ENCODE measurements at regions not wholly inside any gene's neighbourhood (a gene's known extent, or its start where the extent isn't known, plus 50 kb on each side); places are given as distances from the start of the nearest gene placed in this dataset.
"Not testable (repeated sequence)": the region's sequence is repeated elsewhere in the genome, so short reads cannot be mapped to it uniquely, and the experiment has no call there.

GRCh38 chrX:35221391-35221790 lies 278.8 kb downstream of the FAM47B start:
- not testable (repeated sequence) for DNase-seq

DNA sequence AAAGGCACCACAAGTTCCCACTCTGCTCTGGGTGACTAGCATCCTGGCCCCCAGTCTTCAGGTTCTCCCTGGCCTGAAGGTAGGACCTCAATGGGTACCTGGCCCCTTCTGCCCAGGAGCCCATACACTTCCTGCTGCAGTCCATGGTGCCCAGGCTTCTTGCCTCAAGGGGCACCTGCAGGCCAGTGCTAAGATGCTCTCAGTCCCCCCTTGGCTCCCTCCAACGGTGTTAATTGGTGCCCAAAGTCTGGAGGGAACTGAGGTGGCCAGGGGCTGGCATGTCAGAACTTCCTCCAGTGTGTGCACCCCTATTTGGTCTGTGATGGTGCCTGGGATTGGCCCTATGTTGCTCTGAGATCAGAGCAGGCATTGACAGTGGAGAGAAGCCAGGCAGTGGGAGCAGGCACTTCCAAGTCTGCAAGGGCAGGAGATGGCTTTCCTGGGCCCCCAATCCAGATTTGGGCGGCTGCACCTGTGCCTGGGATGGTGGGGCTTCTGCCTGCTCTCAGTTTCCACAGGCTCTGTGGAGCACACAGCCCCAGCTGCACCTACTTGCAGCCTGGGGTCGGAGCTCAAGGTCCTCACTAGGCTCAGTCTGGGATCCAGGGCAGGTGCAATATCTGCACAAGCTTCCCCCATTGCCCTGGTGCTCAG lies 301.6 kb downstream of the FAM47B start:
- no peak for DNase-seq

DNA sequence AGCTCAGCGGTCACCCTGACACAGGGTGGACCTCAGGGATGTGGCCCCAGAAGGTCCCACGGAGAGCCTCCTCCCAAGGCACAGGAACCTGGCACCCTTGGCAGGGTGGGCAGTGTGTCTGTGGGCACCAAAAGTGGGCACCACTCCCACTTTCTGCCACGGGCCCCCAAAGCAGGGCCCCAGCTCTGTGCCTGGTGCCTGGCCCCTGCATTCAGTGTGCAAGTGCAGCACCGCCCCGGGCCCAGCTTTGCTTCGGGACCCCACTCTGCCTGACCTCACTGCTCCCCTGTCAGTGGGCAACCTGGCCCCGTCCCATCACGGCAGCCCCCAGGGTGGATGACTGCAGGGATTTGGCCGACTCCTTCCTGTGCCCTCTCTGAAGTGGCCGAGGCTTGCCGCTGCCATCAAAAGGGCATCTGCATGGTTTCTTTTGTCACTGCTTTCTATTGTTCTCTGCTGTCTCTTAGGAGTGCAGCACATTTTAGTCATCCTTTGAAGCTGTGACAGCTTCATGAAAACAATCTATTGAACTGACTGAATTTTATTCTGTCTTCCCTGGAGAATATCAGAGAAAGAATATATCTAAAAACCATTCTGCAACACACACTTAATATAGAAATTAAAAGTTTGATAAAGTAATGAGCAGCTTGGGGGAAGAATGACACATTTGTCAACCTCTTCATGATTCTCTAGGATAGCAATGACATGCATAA lies 302.4 kb downstream of the FAM47B start:
- DNase-seq: no peak

GRCh38 chrX:35251226-35251625 lies 308.6 kb downstream of the FAM47B start:
- no peak for DNase-seq

DNA sequence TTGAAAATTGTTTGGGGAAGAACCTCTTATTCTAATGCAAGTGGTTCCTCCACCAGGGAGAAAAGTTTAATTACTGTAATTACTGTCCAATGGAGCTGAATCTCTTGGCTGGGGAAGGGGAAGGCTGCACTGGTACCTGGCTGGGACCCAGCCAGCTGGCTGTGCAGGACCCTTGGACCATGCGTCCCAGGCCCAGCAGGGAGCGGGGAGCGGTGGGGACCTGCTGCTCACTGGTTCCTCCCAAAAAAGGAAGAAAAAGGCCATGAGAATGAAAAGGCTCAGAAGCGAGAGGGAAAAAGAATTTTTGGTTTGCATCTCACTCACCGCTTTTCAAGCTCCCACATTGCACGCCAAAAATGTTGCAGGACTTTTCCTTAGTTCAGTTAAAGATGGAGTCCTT lies 333.5 kb downstream of the FAM47B start:
- no peak for DNase-seq

DNA sequence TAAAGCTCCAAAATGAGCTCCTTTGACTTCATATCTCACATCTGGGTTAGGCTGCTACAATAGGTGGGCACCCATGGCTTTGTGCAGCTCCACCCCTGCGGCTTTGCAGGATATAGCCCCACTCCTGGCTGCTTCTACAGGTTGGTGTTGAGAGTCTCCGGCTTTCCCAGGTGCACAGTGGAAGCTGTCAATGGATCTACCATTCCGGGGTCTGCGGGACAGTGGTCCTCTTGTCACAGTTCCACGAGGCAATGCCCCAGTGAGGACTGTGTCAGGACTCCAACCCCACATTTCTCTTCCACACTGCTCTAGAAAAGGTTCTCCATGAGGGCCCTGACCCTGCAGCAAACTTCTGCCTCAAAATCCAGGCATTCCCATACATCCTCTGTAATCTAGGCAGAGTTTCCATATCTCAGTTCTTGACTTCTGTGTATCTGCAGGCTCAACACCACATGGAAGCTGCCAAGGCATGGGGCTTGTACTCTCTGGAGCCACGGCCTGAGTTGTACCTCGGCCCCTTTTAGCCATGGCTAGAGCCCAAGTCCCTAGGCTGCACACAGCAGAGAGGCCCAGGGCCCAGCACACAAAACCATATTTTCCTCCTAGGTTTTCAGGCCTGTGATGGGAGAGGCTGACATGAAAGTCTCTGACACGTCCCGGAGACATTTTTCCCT lies 342.8 kb downstream of the FAM47B start:
- DNase-seq: no peak

- no peak for DNase-seq
Observed at GRCh38 chrX:35288657-35289056, 346.1 kb downstream of the FAM47B start.

- DNase-seq: no peak
Observed at GRCh38 chrX:35289952-35290351, 347.4 kb downstream of the FAM47B start.

- DNase-seq: no peak
Observed at GRCh38 chrX:35291013-35291412, 348.4 kb downstream of the FAM47B start.

DNA sequence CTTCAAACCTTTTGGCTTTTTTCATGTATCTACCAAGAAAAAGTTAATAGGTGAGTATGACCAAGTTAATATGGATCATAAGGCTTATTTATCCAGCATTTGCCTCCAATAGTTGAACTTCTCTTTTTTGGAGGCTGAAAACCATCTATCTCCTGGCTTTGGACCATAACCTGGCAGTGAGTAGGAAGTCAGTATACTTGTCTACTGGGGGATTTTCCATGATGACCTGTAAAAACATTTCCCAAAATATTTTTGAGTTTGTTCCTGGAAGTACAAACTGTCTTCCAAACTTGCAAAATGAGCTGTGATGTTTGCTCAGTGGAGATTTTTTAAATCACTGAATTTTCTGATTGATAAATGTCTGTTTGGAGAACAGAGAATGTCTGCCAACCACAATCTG lies 349.9 kb downstream of the FAM47B start:
- DNase-seq: no peak

GRCh38 chrX:35305037-35305436 lies 362.4 kb downstream of the FAM47B start:
- DNase-seq: not testable (repeated sequence)

GRCh38 chrX:35339796-35340195 lies 397.2 kb downstream of the FAM47B start:
- DNase-seq: no peak

DNA sequence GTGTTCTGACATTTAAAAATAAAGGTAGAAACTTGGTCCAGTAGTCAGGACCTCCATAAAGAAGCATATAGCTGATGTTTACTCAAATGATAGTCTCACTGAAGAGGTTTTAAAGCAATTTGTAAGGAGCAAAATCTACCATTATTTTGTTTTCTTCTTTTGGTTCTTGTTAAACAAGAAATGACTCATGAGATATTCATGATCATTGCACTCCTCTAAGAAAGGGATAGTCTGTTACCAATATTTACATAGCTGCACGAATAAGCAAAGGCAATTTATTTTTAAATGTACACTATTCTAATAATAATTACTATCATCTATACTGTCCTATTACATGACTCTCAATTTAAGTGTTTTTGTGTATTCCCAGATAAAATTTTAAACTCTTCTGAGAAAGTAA lies 397.9 kb downstream of the FAM47B start:
- DNase-seq: no peak

- no peak for DNase-seq
Observed at GRCh38 chrX:35351212-35351611, 408.6 kb downstream of the FAM47B start.

DNA sequence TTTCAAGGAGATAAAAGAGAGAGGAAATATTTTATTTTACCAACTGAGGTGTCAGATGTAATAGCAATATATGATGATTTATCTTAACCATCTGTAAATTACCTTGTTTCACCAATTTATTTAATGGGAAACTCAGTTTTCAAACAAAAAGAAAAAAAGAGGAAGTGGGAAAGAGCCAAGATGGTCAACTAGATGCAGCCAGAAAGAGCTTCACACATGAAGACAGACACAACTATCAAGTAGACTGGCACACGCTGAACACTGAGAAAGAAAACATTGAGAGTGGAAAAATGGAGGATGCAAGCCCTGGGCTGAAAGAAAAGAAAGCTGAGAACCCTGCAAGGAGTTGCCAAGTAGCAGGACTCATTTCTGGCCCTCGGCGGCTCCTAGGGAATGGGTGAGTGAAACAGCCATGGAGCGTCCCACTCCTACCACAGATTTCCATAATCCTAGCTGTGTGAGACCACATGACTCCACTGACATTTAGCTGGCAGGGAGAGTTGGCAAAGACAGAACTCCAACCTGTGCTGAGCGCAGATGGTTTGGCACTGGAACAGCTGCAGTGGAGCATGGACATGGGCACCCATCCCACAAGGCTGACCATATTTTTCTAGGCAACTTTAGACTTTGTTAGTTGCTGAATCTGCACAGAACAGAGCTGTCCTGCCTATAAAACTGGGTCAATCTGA lies 409.3 kb downstream of the FAM47B start:
- no peak for DNase-seq

- DNase-seq: no peak
Observed at GRCh38 chrX:35357656-35358055, 415.1 kb downstream of the FAM47B start.

DNA sequence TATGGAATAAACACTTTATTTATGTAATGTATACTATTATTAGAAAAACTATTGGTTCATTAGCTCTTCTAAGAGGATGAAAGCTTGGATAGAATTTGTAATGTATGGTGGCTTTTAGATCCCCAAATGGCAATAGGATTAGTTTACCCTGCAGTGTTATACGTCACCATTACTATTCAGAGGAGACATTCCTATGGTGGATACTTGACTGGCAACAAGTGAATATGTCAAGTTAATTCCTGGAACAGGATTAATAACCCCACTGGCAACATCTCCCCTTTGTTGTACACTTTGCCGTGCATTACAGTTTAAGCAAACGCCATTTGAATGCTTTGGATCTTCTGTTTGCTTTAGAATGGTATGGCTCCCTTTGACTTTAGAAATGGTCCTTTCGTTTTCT lies 420.3 kb downstream of the FAM47B start:
- DNase-seq: no peak

DNA sequence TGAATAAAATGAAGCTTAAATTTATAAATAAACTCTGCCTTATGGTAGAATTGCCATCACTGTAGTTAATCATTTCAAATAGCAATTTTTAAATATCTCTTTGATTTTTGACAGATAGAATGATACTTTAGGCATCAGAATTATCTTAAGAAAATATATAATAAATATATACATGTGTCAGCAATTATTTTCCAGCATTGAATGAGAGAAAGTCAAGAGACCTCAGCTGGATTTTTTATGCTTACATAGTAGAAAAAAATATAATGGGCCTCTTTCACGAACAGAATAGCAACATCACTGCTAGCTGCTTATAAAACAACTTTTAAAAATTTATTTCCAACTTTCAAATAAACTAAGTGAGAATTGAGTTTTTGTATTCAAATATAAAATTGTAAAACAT lies 424.0 kb upstream of the MAGEB16 start:
- no peak for DNase-seq

GRCh38 chrX:35380808-35381700 lies 417.1 kb upstream of the MAGEB16 start:
- DNase-seq: peak; percentile 2

- not testable (repeated sequence) for DNase-seq
Observed at GRCh38 chrX:35381709-35382108, 416.4 kb upstream of the MAGEB16 start.

DNA sequence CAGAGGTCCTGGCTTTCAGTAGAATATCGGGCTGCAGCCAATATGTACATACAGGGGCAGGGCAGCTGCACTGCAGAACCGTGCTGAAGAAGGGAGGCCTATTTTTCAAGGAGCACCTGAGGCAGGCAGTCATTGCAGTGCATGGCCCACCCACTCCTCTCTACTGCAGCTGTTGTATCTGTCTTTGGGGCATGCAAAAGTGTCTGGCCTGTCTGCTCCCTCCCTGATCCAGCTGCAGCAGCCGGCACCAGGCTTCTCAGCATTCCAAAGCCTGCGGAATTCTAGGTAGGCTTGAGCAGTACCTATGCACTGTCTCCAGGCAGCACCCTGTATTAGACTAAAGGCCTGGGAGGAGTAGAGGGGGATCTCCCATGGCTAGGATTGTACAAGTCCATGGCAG lies 415.2 kb upstream of the MAGEB16 start:
- DNase-seq: no peak

DNA sequence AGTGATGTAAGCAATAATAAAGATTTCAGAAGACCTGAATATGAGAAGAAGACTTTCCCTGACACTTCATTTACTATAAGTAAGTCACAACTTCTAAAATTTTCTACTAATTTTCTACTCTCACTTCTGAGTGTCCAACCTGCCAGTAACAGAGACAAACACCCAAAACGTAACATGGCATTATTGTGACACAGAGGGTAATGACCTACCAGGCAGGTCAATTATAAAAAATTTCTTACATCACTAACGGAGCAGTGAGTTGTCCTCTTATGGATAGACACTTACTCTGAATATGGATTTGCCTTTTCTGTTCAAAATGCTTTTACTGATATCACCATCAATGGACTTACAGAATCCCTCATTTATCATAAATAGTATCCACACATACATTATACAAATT lies 405.9 kb upstream of the MAGEB16 start:
- DNase-seq: no peak

DNA sequence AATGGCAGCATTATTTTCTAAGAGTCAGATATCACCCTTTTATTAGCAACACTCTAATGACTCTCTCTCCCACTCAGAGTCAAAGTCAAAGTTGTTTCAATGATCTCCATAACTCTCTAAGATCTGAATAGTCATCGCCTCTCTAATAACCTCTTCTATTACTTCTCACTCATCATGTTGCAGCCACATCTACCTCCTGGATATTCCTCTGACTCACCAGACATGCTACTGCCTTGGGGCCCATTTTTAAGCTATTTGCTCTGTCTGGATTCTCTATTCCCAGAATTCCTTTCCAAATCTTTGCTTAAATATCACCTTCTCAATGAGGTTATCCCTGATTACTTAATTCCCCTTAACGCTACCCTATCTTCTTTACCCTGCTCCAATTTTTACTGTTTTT lies 391.8 kb upstream of the MAGEB16 start:
- no peak for DNase-seq

Measured in suppressor macrophage treated with lipopolysaccharide for 4 hours (primary cell).